Skeletal muscle cell (primary cell): ENCODE measurements at regions not wholly inside any gene's neighbourhood (a gene's known extent, or its start where the extent isn't known, plus 50 kb on each side); places are given as distances from the start of the nearest gene placed in this dataset.

Source experiments
- DNase-seq: peaks from one replicate; pipeline ENCODE4 v3.0.0-alpha.2; 2010; ENCODE audit warnings: low read depth
- H3K4me3 ChIP-seq: 2 replicates; pipeline ENCODE4 v1.5.1; 2011; ENCODE audit warnings: low read depth, mild to moderate bottlenecking, control low read depth, low read length, moderate library complexity

- no peak for DNase-seq
- H3K4me3 ChIP-seq, result no peak overlapping the region
Measured at GRCh38 chr7:118298771-118299170, 74.3 kb downstream of the ANKRD7 start.

GRCh38 chr7:118300177-118300576 lies 75.7 kb downstream of the ANKRD7 start:
- no peak overlapping the region for H3K4me3 ChIP-seq
- DNase-seq, result no peak

GRCh38 chr7:118304100-118304499 lies 79.6 kb downstream of the ANKRD7 start:
- H3K4me3 ChIP-seq, result no peak overlapping the region

GRCh38 chr7:118305671-118306070 lies 81.2 kb downstream of the ANKRD7 start:
- no peak for DNase-seq
- H3K4me3 ChIP-seq, result no peak overlapping the region

More at GRCh38 chr7:118304100-118304499, 79.6 kb downstream of the ANKRD7 start:
- DNase-seq, result no peak

- no peak overlapping the region for H3K4me3 ChIP-seq
- no peak for DNase-seq
Measured at GRCh38 chr7:118306771-118307170, 82.3 kb downstream of the ANKRD7 start.

GRCh38 chr7:118311121-118311836 lies 86.8 kb downstream of the ANKRD7 start:
- no peak for DNase-seq
- no peak overlapping the region for H3K4me3 ChIP-seq

- DNase-seq, result no peak
- no peak overlapping the region for H3K4me3 ChIP-seq
Measured at GRCh38 chr7:118312051-118312450, 87.5 kb downstream of the ANKRD7 start.

GRCh38 chr7:118312966-118313365 lies 88.5 kb downstream of the ANKRD7 start:
- DNase-seq, result no peak
- H3K4me3 ChIP-seq, result no peak overlapping the region

- no peak overlapping the region for H3K4me3 ChIP-seq
- no peak for DNase-seq
Measured at GRCh38 chr7:118324790-118325449, 100.4 kb downstream of the ANKRD7 start.

GRCh38 chr7:118325450-118325808 lies 100.9 kb downstream of the ANKRD7 start:
- no peak overlapping the region for H3K4me3 ChIP-seq
- DNase-seq, result no peak

GRCh38 chr7:118327174-118327573 lies 102.7 kb downstream of the ANKRD7 start:
- no peak for DNase-seq

GRCh38 chr7:118328505-118329211 lies 104.2 kb downstream of the ANKRD7 start:
- H3K4me3 ChIP-seq, result no peak overlapping the region
- no peak for DNase-seq

More at GRCh38 chr7:118327174-118327573, 102.7 kb downstream of the ANKRD7 start:
- H3K4me3 ChIP-seq, result no peak overlapping the region

- no peak overlapping the region for H3K4me3 ChIP-seq
Measured at GRCh38 chr7:118330388-118330787, 105.9 kb downstream of the ANKRD7 start.

GRCh38 chr7:118346748-118347147 lies 122.2 kb downstream of the ANKRD7 start:
- no peak for DNase-seq
- H3K4me3 ChIP-seq, result no peak overlapping the region

More at GRCh38 chr7:118330388-118330787, 105.9 kb downstream of the ANKRD7 start:
- no peak for DNase-seq

GRCh38 chr7:118349604-118350003 lies 125.1 kb downstream of the ANKRD7 start:
- H3K4me3 ChIP-seq, result no peak overlapping the region
- no peak for DNase-seq

GRCh38 chr7:118350260-118350659 lies 125.8 kb downstream of the ANKRD7 start:
- DNase-seq, result no peak
- no peak overlapping the region for H3K4me3 ChIP-seq

- no peak for DNase-seq
- no peak overlapping the region for H3K4me3 ChIP-seq
Measured at GRCh38 chr7:118352867-118353453, 128.5 kb downstream of the ANKRD7 start.

- no peak for DNase-seq
- no peak overlapping the region for H3K4me3 ChIP-seq
Measured at GRCh38 chr7:118366363-118366762, 141.9 kb downstream of the ANKRD7 start.

GRCh38 chr7:118368958-118369357 lies 144.5 kb downstream of the ANKRD7 start:
- no peak overlapping the region for H3K4me3 ChIP-seq
- no peak for DNase-seq

- no peak overlapping the region for H3K4me3 ChIP-seq
- DNase-seq, result no peak
Measured at GRCh38 chr7:118369987-118370386, 145.5 kb downstream of the ANKRD7 start.
